Ovary (tissue), 3 donors: ENCODE measurements at regions not wholly inside any gene's neighbourhood (a gene's known extent, or its start where the extent isn't known, plus 50 kb on each side); places are given as distances from the start of the nearest gene placed in this dataset.

Source experiments
- CTCF ChIP-seq, 3 donors: fragments of 450-650 bp in 2 of 3; fragments of 200-600 bp in 1 of 3; IDR thresholded peaks; one replicate each; pipeline versions ENCODE4 v1.5.1 to v1.8.0; 2016 to 2022; ENCODE audit warnings: antibody characterized with exemption in 3 of 3, mild to moderate bottlenecking in 1 of 3
- EP300 ChIP-seq: sonication (generic); formaldehyde crosslinking; IDR thresholded peaks from one replicate; pipeline ENCODE4 v1.6.1; 2017; ENCODE audit warnings: antibody characterized with exemption
- POLR2A ChIP-seq: fragments of 450-650 bp; IDR thresholded peaks from one replicate; pipeline ENCODE4 v1.6.1; 2017; ENCODE audit warnings: antibody characterized with exemption, mild to moderate bottlenecking, moderate library complexity
- donor health status: DM: no; HTN: no; CAD: no.

GRCh38 chr15:94894056-94894455, 662.7 kb downstream of the MCTP2 start:
- no peak for TF ChIP-seq POLR2A
- no peak for TF ChIP-seq CTCF (IDR thresholded peaks at IDR 0.05)
- no peak for TF ChIP-seq EP300
